ENCODE measurements at regions not wholly inside any gene's neighbourhood (a gene's known extent, or its start where the extent isn't known, plus 50 kb on each side); places are given as distances from the start of the nearest gene placed in this dataset.

GRCh38 chr5:74085186-74085585 lies 459.2 kb downstream of the ARHGEF28 start:
- TF ChIP-seq CTCF (conservative IDR thresholded peaks at IDR 0.05; ENCODE audit: low read depth, low read length) (no peak), EZH2 (IDR thresholded peaks at IDR 0.05; ENCODE audit: borderline replicate concordance, low read depth, low read length, poor library complexity, severe bottlenecking) (no peak)
